Stimulated activated CD4-positive, alpha-beta T cell treated with anti-CD3 and anti-CD28 coated beads, Interleukin-4, amount 100 ng/mL, for 24 hours (primary cell): ENCODE measurements at regions not wholly inside any gene's neighbourhood (a gene's known extent, or its start where the extent isn't known, plus 50 kb on each side); places are given as distances from the start of the nearest gene placed in this dataset.

ENCODE experiments used
- DNase-seq: peaks from one replicate; pipeline ENCODE4 v3.0.0-alpha.2; 2020

DNA sequence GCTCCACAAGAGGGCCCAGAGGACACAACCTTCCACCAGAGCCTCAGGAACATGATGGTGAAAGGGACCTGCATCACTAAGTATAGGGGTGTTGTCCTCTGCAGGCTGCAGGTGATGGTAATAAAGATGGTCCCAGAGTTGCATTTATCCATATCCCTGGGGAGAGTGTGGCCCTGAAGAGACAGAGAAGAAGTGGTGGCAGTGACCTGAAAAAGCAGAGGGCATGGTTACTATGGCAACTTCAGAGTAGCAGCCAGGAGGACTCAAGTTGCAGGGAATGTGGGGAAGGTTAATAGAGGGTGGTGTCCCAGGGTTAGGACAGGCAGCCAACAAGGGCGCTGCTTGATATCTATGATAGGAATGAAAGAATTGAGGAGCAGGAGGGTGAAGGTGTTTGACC is 57.1 kb downstream of the HLA-A start:
- no peak for DNase-seq

DNA sequence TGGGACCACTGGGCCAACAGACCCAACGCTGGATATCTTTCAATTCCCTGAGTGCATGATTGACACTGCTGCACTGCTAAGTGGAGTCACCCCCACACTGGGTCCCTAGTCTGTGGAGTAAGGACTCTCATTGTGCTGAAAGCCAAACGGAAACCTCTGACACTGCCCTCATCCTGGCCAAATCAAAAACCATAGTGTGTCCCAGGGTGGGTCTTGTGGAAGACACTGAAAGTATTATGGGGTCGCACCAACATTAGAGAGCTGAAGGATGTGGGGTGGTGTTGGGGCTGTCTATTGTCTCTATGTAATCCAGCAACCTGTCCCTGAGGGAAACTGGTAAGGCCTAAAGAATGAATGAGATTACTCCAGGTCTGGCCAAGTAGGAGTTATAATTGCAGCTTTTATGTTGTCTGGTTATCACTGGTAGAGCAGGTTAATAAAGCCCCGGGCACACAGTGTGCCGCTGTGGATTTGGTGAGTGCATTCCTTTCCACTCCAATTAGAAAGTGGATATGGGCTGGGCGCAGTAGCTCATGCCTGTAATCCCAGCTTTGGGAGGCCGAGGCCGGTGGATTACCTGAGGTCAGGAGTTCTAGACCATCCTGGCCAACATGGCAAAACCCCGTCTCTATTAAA is 57.9 kb downstream of the HLA-A start:
- no peak for DNase-seq

GRCh38 chr6:30002871-30003270 is 58.2 kb upstream of the POLR1H start:
- DNase-seq, result no peak

GRCh38 chr6:30005482-30005881 is 55.6 kb upstream of the POLR1H start:
- DNase-seq, result no peak

- DNase-seq, result peak; percentile 6
Measured at GRCh38 chr6:30006170-30007131, 54.6 kb upstream of the POLR1H start.

GRCh38 chr6:30007132-30007764 is 53.8 kb upstream of the POLR1H start:
- peak; percentile 9 for DNase-seq

DNA sequence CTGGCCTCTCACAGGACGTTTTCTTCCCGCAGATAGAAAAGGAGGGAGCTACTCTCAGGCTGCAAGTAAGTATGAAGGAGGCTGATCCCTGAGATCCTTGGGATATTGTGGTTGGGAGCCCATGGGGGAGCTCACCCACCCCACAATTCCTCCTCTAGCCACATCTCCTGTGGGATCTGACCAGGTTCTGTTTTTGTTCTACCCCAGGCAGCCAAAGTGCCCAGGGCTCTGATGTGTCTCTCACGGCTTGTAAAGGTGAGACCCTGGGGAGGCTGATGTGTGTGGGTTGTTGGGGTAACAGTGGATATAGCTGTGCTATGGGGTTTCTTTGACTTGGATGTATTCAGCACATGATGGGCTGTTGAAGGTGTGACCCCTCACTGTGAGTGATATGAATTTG is 52.0 kb upstream of the POLR1H start:
- DNase-seq, result no peak
